ENCODE measurements at regions not wholly inside any gene's neighbourhood (a gene's known extent, or its start where the extent isn't known, plus 50 kb on each side); places are given as distances from the start of the nearest gene placed in this dataset.

- no peak for DNase-seq (ENCODE audit: low read depth)
Measured at GRCh38 chr6:159099961-159100360, 55.2 kb upstream of the TAGAP start.

GRCh38 chr6:159099276-159099675 lies 54.5 kb upstream of the TAGAP start:
- DNase-seq (ENCODE audit: low read depth): no peak

GRCh38 chr6:159098636-159099106 lies 53.9 kb upstream of the TAGAP start:
- DNase-seq (ENCODE audit: low read depth): peak; percentile 67

GRCh38 chr6:159097256-159097655 lies 52.5 kb upstream of the TAGAP start:
- DNase-seq (ENCODE audit: low read depth): peak; percentile 66

GRCh38 chr6:159095616-159096015 lies 50.8 kb upstream of the TAGAP start:
- DNase-seq (ENCODE audit: low read depth): no peak

GRCh38 chr6:159094444-159095252 lies 49.9 kb upstream of the TAGAP start:
- peak; percentile 62 for DNase-seq (ENCODE audit: low read depth)
